ENCODE measurements at regions not wholly inside any gene's neighbourhood (a gene's known extent, or its start where the extent isn't known, plus 50 kb on each side); places are given as distances from the start of the nearest gene placed in this dataset.

DNA sequence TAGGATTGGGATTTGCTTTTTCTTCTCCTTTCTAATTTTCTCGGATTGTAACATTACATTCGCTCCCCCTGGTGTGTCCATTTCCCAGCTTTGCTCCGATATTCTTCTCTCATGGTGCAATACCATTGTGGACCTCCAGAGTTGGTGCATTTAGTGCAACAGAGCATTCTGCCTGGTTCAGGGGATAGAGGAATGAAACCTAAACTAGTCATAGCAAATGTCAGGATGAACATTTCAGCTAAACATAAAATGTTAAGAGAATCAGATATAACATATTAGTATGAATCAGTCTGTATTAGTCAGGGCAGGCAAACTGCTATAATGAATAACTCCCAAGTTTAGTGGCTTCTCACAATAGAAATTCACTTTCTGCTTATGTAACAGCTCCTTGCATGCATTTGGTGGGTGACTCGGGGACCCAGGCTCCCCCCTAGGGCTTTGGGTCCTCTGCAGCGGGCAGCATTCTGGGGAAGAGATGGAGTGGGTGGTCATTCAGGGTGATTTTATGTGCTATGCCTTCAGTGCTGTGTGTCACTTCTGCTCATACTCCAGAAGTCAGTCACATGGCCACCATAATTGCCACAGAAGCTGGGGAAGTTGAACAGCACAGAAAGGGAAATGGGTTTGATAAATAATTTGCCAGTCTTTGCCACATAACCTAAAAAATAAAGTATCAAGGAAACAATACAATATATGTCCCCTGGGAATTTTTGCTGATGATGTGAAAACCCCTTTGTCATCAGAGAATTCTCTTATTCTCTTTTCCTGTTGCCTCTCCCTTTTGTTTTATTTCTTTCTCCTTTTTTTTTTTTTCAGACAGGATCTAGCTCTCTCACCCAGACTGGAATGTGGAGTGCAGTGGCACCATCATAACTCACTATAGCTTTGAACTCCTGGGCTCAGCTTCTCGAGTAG, 111.0 kb downstream of the HSPH1 start:
- no peak for DNase-seq (ENCODE audit: low read depth, low spot score)
- no peak overlapping the region for H3K4me3 ChIP-seq (ENCODE audit: low read length)

DNA sequence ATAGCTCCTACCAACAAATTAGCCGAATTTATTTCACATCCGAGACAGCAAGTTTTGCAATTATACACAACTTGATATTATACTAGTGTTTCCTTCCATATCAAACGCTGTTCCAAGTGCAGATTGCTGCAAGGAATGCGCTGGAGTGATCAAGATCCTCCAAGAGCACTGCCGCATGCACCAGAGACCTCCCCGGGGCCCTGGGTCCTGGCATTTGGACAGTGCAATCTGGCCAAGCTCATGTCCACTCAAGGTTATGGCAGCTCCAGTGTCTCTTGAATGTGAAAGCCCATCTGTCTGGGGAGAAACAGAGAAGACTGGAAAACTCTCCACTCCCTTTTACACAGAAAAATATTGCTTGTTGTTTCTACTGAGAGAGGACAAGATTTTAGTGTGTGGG, 111.9 kb downstream of the HSPH1 start:
- no peak for DNase-seq (ENCODE audit: low read depth, low spot score)
- no peak overlapping the region for H3K4me3 ChIP-seq (ENCODE audit: low read length)

DNA sequence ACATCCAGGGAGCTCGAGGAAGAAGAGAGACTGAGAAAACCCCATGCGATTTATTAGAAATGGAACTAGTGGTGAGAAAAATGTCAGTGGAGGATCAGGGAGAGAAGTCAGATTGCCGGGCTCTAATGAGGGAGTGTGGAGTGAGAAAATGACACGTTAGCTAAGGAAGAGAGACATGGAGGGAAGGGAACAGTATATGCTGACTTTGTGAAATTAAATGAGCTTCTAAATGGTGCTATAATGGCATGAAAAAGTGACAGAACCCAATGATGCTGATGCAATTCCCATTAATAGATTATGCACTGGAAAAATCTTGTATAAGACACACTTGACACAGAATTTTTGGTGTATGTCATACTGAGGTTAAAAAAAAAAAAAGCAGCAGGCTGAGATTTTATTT, 112.6 kb downstream of the HSPH1 start:
- no peak for DNase-seq (ENCODE audit: low read depth, low spot score)
- no peak overlapping the region for H3K4me3 ChIP-seq (ENCODE audit: low read length)

DNA sequence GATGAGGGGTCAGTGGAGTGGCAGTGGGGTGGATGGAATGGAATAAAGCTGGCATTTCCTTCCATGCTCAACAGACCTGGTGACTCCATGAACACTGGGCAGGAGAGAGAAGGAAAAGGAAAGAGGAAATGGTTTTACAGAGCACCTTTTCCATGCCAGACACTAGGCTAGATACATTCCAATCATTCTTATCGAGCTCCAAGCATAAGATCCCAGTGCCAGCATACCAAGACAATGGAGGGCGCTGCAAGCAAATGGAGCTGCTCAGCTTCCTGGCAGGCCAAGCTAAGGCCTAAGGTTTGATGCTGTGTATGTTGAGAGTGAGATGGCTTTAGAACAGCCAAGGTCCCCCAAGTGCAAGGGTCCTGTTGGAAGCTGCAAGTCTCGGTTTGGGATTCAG, 113.2 kb downstream of the HSPH1 start:
- no peak for DNase-seq (ENCODE audit: low read depth, low spot score)
- H3K4me3 ChIP-seq (ENCODE audit: low read length) = no peak overlapping the region

DNA sequence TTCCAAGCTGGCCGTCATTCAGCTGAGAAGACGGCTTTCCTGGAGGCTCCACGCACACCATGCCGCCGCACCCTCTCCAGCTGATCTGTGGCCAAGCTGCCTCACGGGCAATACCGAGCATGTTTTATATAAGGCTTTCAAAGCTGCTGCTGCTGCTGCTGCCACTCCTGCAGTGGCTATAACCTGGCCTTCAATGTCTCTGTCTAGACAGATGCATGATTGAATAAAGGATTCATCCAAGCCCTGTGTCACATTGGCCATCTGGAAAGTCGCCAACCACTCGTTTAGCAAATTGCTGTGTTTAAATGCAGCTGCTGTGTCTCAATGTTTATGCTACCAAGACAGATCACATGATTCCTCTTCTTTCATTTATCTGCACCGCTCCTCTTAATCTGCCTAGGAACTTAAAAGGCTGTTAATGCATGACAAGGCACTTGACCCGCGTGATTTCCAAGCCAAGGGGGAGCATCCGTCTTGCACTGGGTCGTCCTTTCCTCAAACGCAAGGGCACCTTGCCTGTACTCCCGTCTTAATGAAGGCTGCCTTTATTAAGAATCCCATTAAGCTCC, 114.3 kb downstream of the TEX26 start:
- H3K4me3 ChIP-seq (ENCODE audit: low read length) = no peak overlapping the region
- no peak for DNase-seq (ENCODE audit: low read depth, low spot score)

DNA sequence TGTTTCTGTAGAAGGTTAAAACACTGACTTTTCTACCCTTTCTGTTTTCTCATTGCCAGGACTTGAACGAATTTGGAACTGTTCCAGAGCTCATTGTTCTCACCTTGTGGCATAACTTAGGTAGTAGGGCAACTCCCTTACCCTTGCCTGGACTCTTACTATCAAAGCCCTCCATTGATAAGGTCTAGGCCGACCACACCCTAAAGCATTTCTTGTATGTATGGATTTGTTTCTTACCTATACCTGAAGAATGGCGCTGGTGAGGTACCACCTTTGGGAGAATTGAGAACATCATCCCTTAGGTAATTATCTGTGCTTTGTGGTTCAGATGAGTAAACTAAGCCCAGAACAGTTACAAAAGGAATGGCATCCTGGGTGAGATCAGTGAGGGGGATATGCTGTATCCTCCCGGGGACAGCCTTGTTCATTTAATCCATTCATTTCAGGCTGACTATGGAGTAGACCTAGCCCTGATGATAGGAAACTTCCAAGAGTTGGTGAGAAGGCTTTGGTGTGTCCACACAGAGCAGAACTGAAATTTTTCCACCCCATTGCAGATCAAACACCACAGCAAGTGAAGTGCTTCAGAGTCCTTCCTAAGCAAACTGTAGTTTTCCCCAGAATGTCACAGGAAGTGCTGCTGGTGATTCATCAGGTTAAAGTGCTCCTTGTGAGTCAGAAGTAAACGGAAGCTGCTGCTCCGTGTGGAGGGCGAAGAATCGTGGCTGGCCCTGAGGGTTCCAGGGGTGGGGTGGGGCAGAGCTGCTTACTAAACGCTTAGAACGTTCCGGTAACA, 113.0 kb downstream of the TEX26 start:
- H3K4me3 ChIP-seq (ENCODE audit: low read length) = no peak overlapping the region

DNA sequence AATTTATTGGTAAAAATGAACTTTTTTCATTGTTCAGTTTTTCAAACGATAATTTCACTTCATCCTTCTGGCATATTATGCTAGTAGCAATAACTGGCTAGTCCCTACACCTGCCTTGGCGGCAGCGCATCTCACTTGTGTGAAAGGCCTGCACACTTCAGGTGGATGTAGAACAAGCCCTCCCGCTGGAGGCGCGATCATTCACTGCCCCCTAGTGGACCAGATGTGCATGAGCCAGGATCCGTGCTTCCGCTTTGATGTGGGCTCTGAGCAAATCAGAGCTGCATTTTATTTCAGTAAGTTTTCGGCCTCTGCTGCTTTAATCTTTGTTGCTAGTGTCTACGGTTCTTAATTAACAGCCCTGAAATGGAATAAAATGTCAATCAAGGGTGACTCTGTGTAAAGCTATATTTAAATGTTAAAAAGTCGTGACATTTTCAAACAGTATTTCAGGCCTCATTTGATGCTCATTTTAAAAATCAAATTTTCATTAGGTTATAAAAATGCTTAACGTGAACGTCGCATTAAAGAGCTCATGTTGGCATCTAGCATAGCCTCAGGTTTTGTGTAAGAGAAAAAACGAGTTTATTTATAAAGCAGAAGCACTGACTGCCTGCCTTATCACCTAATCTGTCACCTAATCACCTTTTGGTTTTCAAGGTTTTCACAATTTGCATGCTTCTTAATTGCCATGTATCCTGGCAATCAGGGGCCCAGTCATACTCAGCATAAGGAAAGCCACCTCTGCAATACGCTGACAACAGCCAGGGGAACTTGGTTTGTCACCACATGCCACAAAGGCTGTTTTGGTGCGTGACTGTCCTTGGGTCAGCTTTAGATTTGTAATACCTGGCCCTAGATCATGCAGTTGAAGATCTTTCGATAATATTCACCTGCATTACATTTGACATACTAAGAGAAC, 112.2 kb downstream of the TEX26 start:
- no peak overlapping the region for H3K4me3 ChIP-seq (ENCODE audit: low read length)
- peak; percentile 86 for DNase-seq (ENCODE audit: low read depth, low spot score)

More for the DNA sequence above, 113.0 kb downstream of the TEX26 start:
- DNase-seq (ENCODE audit: low read depth, low spot score) = peak; percentile 47

DNA sequence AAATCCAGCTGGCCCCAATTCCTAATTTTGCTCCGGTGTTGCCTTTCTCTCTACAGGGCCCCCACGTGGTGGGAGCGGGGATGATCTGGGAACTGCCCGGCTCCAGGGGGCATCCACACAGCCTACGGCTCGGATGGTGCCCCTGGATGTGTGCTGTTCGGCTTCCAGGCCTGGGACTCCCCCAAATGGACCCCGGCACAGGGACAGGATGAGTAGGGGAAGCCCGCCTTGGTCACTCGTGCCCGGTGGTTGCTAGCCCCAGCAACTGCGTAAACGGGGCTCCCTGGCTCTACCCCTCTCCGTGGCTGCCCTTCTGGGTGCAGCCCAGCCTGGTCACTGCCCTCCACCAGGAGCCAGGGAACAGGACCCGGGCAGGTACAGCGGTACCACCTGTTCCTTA, 111.5 kb downstream of the TEX26 start:
- DNase-seq (ENCODE audit: low read depth, low spot score) = no peak
- H3K4me3 ChIP-seq (ENCODE audit: low read length) = no peak overlapping the region

DNA sequence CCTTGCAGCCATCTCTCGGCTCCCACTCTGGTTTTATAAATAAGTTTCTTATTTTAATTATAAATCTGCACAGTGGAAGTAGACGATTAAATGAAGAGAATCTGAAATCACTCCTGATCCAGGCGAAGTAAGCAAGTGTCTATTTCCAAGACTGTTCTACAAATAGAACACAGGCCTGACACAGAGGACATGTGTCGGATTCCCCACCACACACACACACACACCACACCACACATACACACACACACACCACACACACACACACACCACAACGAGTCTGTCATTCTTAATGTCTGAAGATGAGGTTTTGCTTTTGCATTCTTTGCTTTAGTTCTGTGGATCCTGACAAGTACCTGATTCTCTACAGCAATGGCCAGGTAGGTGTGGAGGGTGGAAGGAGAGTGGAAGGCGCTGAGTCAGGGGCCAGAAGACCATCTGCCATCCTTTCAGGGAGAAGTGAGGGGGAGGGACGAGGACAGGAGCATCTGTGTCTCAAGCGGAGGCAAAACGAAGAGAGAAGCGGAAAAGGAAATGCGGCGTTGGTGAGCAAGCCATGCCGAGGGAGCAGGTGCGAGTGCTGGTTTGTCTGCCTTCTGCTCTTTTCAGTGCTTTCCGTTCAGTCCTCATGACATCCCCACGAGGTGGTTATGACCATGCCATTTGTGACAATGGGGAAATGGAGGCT, 110.2 kb downstream of the TEX26 start:
- DNase-seq (ENCODE audit: low read depth, low spot score) = peak; percentile 84
- peak overlapping the region; percentile 15; the same call in 1 of the 2 replicates for H3K4me3 ChIP-seq (ENCODE audit: low read length)

DNA sequence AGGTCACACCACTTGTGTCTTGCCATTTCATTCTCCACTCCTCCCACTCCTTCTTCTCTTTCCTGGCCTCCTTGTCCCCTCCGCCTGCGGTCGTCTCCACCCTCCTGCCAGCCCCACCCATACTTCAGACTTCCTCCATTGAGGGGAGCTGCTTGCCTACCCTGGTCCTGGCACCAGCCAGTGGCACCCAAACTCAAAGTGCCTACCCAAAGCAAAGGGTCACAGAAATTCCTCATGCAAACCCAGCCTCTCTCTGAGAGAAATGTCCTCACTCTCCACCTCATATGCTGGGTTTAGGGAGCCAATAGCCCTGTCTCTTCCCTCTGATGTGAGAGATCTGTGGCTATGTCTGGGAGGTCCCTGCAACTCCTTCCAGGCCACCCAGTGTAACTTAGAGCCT, 109.6 kb downstream of the TEX26 start:
- no peak overlapping the region for H3K4me3 ChIP-seq (ENCODE audit: low read length)
- no peak for DNase-seq (ENCODE audit: low read depth, low spot score)

DNA sequence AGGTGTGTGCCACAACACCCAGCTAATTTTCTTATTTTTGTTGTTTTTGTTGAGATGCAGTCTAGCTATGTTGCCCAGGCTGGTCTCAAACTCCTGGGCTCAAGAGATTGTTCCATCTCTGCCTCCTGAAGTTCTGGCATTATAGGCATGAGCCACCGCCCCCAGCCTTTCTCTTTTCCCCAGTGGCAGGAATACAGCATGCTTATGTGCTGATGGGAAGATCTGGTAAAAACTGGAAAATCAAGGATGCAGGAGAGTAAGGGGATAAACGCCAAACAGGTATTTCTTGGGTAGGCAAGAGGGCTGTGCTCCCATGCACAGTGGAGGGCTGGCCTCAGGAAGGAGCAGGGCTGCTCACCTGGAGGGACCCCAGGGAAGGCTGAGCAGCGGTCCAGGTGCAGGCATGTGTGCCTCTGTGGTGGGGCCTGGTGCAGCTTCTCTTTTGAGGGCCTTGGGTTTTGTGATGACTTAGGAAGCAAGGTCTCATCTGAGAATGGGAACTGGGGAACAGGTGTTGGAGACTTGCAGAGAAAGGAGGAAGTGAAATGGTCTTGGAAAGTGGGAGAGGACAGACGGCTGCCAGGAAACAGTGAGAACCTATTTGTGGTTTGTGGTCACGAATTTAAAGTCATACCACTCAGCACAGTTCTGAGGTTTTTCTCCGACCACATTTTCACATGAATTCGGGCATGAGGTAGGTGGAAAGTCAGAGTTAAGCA, 106.5 kb downstream of the TEX26 start:
- DNase-seq (ENCODE audit: low read depth, low spot score) = peak; percentile 86
- H3K4me3 ChIP-seq (ENCODE audit: low read length) = no peak overlapping the region

DNA sequence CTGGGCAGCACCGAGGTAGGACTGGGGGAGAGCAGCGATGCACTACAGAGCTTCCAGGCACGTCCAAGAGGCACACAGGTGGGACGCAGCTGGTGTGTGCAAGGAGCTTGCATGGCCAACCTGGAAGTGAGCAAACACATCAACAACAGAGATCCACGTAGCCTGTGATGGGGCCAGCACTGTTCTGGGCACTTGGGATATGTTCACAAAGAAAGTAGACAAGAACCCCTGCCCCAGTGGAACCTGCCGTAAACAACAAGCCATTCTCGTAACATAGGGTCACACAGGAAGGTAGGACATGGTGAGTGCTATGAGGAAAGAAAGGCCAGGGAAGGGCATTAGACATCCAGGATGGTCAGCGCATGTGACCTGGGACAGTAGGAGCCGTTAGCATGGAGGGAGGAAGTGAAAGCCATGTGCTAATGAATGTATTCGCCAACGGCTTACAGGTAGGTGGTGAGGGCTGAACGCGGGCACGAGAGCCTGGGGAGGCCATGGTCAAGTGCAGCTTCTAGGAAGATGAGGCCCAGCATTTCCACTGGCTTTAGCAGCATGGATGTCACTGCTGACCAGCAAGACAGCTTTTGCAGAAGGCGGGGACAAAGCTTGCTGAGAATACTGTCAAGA, 105.5 kb downstream of the TEX26 start:
- no peak for DNase-seq (ENCODE audit: low read depth, low spot score)
- H3K4me3 ChIP-seq (ENCODE audit: low read length) = no peak overlapping the region

DNA sequence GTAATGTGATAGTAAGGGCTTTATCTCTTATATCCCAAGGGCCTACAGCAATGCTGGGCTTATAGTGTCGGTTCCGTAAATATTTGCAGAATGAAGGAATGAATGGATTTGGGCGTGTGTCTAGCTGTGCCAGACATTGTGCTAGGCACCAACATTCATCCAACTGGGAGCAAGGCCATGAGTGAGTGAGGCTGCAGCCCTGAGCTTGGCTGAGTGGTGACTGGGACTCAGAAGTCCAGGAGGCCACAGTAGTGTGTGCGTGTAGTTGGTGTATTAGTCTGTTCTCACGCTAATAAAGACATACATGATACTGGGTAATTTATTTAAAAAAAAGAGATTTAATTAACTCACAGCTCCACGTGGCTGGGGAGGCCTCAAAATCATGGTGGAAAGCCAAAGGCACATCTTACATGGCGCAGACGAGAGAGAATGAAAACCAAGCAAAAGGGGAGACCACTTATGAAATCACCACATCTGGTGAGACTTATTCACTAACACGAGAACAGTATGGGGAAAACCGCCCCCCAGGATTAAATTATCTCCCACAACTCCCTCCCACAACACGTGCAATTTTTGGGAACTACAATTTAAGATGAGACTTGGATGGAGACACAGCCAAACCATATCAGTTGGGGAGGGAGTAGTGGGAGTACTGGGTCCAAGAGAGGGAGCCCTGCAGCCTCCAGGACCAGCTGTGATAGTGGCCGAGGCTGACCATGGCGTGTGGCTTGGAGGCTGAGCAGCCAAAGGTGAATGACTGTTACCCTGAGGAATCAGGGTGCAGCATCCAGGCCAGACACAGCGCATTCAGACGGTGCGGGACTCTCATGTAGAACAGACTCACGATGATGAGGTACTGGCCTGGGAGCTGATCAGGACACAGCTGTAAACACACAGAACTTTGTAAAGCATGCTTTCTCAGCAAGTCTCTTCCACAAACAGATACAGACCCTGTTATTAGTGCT, 104.6 kb downstream of the TEX26 start:
- DNase-seq (ENCODE audit: low read depth, low spot score) = no peak

DNA sequence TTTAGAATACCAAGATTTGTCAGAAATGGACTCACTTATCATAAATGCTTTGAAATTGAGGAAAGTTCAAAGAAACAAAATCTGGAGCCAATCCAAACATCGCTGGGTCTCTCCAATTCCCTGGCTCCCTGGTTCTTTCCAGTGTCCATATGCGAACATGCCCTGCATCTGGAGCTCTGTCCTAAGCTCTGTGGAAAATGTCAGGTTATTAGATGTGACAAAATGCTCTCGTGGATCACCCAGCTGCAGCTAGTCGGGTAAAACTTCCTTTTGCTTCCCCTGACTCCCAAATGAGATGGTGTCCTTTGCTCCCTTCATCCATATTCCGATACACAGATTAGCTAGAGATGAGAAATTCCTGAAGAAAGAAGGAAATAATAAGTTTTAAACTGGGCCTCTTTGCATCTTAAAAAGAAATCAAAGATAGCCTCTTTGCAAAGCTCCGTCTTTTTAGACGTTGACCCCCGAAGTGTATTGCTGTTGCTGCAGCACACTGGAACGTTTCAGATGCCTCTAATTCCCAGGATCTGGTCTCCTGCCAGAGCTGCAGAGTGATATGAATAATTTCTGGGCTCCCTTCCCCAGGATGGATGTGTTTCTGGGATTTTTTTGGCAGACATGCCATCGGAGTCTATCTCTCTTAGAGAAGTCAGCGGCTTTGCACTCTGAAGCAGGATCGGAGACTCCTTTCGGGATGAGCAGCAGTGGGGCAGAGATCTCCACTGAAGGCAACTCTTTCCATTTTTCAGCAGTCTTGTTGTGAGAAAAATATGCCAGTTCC, 102.9 kb downstream of the TEX26 start:
- no peak for DNase-seq (ENCODE audit: low read depth, low spot score)
- no peak overlapping the region for H3K4me3 ChIP-seq (ENCODE audit: low read length)

More for the DNA sequence above, 104.6 kb downstream of the TEX26 start:
- H3K4me3 ChIP-seq (ENCODE audit: low read length) = no peak overlapping the region

DNA sequence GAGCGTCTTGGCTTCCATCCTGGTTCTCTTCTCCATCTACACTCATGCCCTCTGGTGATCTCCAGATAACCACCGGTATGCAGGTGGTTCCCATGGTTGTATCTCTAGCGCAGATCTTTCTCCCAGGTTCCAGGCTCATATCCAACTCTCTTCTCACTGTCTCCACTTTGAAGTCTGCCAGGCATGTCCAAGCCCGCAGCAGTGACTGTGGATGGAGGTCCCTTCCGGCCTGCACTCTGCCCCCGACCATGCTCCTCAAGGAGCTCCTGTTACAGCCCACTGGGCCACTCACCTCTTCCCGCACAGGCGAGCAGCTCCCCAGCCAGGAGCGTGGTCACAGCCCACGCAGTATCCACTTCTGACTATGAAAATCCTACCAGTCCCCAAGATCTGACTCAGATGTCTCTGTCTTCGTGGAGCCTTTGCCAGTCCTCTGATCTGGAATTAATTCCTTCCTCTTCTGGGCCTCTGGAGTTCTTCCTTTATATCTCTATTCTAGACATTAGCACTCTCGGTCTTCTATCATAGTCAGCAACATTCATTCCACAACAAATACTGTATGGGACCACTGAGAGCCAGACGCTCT, 100.2 kb downstream of the TEX26 start:
- no peak for DNase-seq (ENCODE audit: low read depth, low spot score)
- no peak overlapping the region for H3K4me3 ChIP-seq (ENCODE audit: low read length)
